HK-2 (cell line): ENCODE measurements at regions not wholly inside any gene's neighbourhood (a gene's known extent, or its start where the extent isn't known, plus 50 kb on each side); places are given as distances from the start of the nearest gene placed in this dataset.

Experiments
- DNase-seq: peaks from one replicate; pipeline ENCODE4 v3.0.0-alpha.2; 2018; ENCODE audit not compliant: unreplicated experiment

DNA sequence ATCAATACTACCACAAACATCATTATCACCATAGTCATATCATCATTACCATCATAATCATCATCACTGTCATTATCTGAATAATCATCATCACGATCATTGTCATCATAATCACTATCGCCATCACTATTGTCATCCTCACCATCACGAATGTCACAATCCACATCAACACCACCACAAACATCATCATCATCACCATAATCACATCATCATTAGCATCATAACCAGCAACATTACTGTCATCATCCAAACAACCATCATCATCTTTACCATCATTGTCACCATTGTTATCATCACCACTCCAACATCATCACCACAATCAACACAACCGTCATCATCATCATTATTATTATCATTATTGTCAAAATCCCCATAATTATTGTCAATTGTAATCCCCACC, 61.2 kb downstream of the MBD3L1 start:
- no peak for DNase-seq

DNA sequence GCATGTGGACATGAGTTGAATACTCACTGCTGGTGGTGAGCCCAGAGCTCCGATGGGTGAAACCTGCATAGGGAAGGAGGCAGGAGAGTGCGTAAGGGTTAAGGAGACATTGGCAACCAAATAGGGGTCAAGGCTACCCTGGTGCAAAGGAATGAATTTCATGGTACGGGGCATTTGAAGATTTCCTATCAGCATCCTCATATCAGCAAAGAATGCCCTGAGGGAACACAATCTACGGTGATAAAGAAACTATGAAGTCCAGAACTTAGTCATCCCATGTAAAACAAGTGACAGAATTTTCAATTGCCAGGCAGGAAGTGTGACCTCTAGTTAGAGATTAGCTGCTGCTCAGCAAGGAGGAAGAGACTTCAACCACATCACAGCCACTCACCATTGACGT, 64.9 kb downstream of the MBD3L1 start:
- DNase-seq, result no peak

DNA sequence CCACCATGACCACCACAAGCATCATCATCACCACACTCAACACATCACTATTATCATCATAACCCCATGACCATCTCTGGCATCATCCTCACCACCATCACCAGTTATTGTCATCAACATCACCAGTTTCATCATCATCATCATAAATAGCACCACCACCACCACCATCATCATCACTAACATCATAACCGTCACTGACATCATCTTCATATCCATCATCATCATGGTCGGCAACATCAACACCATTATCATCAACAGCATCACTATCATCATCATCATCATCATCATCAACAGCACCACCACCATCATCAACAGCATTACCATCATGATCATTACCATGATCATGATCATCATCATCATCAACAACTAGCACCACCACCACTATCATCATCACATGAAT, 67.2 kb downstream of the MBD3L1 start:
- DNase-seq, result no peak

DNA sequence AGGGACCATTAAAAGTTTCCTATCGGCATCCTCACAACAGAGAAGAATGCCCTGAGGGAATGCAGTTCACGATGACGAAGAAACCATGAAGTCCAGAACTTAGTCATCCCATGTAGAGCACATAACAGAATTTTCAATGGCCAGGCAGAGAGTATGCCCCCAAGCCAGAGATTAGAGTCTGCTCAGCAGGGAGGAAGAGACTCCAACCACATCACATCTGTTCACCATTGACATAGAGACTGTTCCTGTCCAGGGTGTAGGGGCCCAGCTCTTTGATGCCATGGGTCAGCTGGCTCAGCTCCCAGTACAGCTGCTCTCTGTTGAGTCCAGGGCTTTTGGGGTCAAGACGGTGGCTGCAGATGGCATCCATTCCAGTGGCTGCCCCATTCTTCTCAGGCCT, 68.2 kb downstream of the MBD3L1 start:
- no peak for DNase-seq

DNA sequence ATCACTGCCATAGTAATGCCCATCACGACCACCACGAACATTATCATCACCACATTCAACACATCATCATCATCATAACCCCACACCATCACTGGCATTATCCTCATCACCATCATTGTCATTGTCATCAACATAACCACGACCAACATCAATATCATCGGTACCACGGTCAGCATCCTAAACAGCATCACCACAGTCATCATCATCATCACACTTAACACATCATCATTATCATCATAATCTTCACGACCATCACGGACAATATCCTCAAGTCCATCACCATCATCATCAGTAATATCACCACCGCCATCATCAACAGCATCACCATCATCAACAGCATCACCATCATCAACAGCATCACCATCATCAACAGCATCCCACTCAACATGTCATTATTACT, 70.3 kb downstream of the MBD3L1 start:
- no peak for DNase-seq

DNA sequence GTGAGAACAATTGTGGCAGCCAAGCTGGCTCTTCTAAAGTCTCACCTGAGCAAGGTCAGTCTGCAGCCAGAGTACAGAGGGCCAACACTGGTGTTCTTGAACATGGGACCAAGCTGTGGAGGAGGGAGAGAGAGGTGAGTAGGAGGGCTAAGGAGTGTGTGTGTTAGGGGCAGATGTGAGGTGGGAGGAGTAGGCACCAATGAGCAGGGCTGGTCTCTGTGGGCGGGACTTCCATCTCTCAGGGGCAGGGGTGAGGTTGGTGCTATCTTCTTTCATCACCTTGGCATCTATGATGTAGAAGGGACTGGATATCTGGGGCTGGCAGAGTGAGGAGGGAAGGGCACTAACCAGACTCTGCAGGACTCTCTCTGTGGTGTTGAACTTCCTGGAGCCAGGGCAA, 72.4 kb downstream of the MBD3L1 start:
- no peak for DNase-seq

DNA sequence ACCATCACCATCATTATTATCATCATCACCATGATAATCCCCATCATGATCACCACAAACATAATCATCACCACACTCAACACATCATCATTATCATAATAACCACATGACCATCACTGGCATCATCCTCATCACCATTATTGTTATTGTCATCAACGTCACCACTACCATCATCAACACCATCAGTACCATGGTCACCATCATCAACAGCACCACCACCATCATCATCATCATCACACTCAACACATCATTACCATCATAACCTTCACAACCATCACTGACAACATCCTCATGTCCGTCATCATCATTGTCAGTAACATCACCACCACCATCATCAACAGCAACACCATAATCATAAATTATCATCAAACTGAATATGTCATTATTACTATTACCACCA, 73.2 kb downstream of the MBD3L1 start:
- DNase-seq, result no peak

DNA sequence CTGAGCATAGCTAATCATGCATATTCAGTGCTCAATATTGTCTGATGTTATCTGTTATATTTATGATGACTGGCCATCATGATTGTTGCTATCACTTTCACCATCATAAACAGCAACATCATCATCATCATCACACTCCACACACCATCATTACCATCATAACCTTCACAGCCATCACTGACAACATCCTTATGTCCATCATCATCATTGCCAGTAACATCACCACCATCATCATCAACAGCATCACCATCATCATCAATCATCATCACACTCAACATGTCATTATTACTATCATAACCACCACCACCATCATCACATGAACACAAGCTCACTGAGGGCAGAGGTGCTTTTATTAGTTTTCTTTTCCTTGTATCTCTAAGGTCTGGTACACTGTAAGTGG, 75.9 kb downstream of the MBD3L1 start:
- no peak for DNase-seq

DNA sequence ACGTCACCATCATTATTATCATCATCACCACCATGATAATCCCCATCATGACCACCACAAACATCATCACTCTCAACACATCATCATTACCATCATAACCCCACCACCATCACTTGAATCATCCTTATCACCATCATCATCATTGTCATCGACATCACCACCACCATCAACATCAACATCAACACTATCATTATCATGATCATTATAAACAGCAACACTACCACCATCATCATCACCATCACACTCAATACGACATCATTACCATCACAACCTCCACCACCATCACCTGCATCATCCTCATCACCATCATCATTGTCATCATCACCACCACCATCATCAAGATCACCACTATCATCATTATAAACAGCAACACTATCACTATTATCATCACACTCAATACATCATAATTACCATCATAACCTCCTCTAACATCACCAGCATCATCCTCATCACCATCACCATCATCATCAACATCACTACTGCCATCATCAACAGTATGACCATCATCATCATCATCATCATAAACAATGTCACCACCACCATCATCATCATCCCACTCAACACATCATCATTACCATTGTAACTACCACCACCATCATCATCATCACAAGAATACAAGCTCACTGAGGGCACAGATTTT, 78.7 kb downstream of the MBD3L1 start:
- DNase-seq, result no peak

DNA sequence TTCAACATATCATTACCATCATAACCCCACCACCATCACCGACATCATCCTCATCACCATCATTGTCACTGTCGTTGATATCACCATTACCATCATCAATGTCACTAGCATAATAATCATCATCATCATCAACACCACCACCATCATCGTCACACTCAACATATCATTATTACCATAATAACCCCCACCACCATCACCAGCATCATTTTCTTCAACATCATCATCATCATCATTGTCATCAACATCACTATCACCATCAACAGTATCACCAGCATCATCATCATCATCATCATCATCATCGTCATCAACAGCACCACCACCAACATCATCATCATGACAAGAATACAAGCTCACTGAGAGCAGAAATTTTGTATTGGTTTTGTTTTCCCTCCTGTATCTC, 83.8 kb downstream of the MBD3L1 start:
- DNase-seq, result no peak

DNA sequence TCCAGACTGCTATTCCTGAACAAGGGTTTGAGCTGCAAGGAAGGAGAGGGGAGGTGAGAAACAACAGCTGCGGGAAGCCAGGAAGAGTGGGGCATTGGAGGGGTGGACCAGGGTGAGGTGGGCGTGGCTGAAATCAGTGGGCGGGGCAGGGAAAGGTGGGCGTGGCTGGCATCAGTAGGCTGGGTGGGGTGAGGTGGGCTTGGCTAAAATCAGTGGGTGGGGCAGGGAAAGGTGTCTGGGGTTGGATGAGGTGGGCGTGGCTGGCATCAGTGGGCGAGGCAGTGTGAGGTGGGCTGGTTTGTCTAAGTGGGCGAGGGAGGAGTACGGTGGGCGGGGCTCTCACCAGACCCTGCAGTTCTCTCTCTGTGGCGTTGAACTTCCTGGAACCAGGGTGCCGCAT, 87.6 kb downstream of the MUC16 start:
- no peak for DNase-seq

DNA sequence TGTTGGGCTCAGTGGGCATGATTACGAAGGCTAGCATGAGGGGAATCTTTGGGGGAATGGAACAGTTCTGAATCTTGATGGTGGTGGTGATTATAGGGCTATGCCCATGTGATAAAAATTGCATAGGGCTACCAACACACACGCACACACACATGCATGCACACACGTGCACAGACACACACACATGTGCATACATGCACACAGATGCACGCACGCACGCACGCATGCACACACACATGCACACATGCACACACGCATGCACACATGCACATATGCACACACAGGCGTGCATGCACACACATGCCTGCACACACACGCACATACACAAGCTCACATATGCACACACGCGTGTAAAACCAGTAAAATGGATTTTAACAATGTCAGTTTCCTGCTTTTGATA, 85.9 kb downstream of the MUC16 start:
- no peak for DNase-seq

DNA sequence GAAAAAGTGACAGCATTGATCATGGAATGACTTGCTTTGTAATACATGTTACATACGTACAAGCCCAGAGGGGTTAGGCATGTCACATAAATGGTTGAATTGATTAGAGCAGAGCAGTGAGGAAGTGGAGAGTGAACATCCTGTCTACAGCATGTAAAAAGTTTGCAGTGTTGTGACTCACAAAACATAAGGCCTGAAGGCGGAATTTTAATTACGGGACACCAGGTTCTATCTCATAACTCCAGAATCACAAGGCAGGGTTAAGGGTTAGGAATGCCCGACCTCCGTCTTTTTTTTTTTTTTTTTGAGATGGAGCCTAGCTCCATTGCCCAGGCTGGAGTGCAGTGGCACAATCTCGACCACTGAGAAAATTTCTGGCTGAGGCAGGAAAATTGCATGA, 83.9 kb downstream of the MUC16 start:
- no peak for DNase-seq

DNA sequence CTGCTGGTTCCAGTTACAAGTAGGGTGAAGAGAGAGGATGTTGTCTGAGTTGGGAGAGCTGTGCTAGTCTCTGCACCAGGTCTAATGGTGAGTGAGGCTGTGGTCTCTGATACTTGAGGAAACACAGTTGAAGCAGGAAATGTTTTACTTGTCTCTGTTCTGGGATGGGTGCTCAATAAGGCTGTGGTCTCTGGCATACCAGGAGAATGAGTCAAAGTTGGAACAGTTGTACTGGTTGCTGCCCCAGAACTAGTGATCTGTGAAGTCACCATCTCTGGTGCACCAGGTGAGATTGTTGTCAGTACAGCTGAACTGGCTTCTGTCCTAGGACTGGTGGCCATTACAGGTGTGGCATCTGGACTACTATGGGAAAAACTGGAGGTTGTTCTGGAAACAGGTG, 74.7 kb downstream of the MUC16 start:
- peak; percentile 40 for DNase-seq

DNA sequence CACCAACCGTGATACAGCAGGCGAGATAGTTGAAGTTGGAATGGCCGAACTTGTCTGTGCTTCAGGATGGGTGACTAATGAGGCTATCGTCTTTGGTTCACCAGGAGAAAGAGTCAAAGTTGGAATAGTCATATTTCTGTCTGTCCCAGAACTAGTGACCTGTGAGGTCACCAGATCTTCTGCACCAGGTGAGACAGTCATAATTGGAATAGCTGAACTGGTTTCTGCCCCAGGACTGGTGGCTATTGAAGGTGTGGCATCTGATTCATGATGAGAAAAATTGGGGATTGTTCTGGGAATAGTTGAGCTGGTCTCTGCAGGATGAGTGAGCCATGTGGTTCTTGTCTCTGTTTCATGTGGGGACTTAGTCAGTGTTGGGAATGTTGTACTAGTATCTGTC, 71.6 kb downstream of the MUC16 start:
- DNase-seq, result no peak
